T-cell (primary cell): ENCODE measurements at regions not wholly inside any gene's neighbourhood (a gene's known extent, or its start where the extent isn't known, plus 50 kb on each side); places are given as distances from the start of the nearest gene placed in this dataset.

ENCODE experiments used
- ATAC-seq, 4 experiments: fragments of 200-7000 bp in 3 of 4; fragments of 150-1000 bp in 1 of 4; cut with Tn5 transposase; replicated peaks in 1 of 4; 1 replicate in 3 of 4; 2 replicates in 1 of 4; pipeline ENCODE4 v1.10.0; 2021; ENCODE audit warnings: moderate library complexity in 3 of 4, mild to moderate bottlenecking in 2 of 4, moderate number of reproducible peaks in 1 of 4
- CTCF ChIA-PET, 2 donors: fragments of 300-600 bp; sonication (Branson Sonifier 250); formaldehyde crosslinking; loops; one replicate each; lab custom pipeline; 2022; ENCODE audit warnings: antibody characterized with exemption in 2 of 2; lab: Charles Lee
- POLR2A ChIA-PET, 2 donors: fragments of 300-600 bp; sonication (Branson Sonifier 250); formaldehyde crosslinking; loops; one replicate each; lab custom pipeline; 2022; ENCODE audit warnings: antibody characterized with exemption in 2 of 2; lab: Charles Lee
- DNase-seq, 35 experiments: peaks; one replicate each; pipeline versions ENCODE4 v3.0.0 to v3.0.0-alpha.2; 2013 to 2023
- H3K27ac ChIP-seq: one replicate; pipeline ENCODE4 v1.5.1; 2013; ENCODE audit warnings: low read length
- H3K27me3 ChIP-seq, 2 experiments: replicated peaks in 1 of 2; 1 replicate in 1 of 2; 2 replicates in 1 of 2; pipeline versions ENCODE4 v1.6.1 to v1.7.0; 2013; ENCODE audit warnings: low read length in 1 of 2, mixed read lengths in 1 of 2; ENCODE audit not compliant: control insufficient read depth in 2 of 2, insufficient read depth in 2 of 2; ENCODE audit errors: extremely low read depth in 1 of 2
- H3K36me3 ChIP-seq, 2 donors: 1 replicate in 1 of 2; 2 replicates in 1 of 2; pipeline versions ENCODE4 v1.6.1 to v1.7.0; 2013; ENCODE audit warnings: low read length in 1 of 2; ENCODE audit not compliant: control insufficient read depth in 2 of 2, insufficient read depth in 1 of 2; ENCODE audit errors: extremely low read depth in 1 of 2
- H3K4me1 ChIP-seq, 2 experiments: 1 replicate in 1 of 2; 2 replicates in 1 of 2; pipeline versions ENCODE4 v1.6.1 to v1.7.0; 2013; ENCODE audit warnings: low read length in 2 of 2, mixed read lengths in 1 of 2; ENCODE audit not compliant: insufficient read depth in 2 of 2, control insufficient read depth in 1 of 2; ENCODE audit errors: extremely low read depth in 1 of 2
- H3K4me3 ChIP-seq, 2 donors: 1 replicate in 1 of 2; 2 replicates in 1 of 2; pipeline versions ENCODE4 v1.5.1 to v1.7.0; 2013; ENCODE audit warnings: mild to moderate bottlenecking in 2 of 2, low read length in 1 of 2, moderate library complexity in 1 of 2; ENCODE audit not compliant: control insufficient read depth in 1 of 2; ENCODE audit errors: extremely low read depth in 1 of 2
- H3K9me3 ChIP-seq: 2 replicates; pipeline ENCODE4 v1.7.0; 2013
- H3K27ac Mint-ChIP-seq, 2 donors: one replicate each; pipeline ENCODE4 v1.8.0; 2020 to 2021; ENCODE audit warnings: mild to moderate bottlenecking in 2 of 2, mixed read lengths in 2 of 2
- H3K27me3 Mint-ChIP-seq, 2 donors: one replicate each; pipeline ENCODE4 v1.8.0; 2021 to 2022; ENCODE audit warnings: mixed read lengths in 2 of 2
- H3K36me3 Mint-ChIP-seq: one replicate; pipeline ENCODE4 v1.8.0; 2021; ENCODE audit warnings: mixed read lengths
- H3K4me1 Mint-ChIP-seq, 3 donors: one replicate each; pipeline ENCODE4 v1.8.0; 2020 to 2022; ENCODE audit warnings: mixed read lengths in 3 of 3, mild to moderate bottlenecking in 1 of 3
- H3K4me3 Mint-ChIP-seq, 3 donors: one replicate each; pipeline ENCODE4 v1.8.0; 2020 to 2022; ENCODE audit warnings: mild to moderate bottlenecking in 3 of 3, mixed read lengths in 3 of 3, moderate library complexity in 3 of 3
- H3K9me3 Mint-ChIP-seq, 3 donors: one replicate each; pipeline ENCODE4 v1.8.0; 2020 to 2022; ENCODE audit warnings: mixed read lengths in 3 of 3
- WGBS: methylation state at CpG from one replicate; pipeline ENCODE4 v1.1.5; 2013; ENCODE audit warnings: missing lambda C conversion rate; ENCODE audit not compliant: insufficient coverage; 5-methylcytosine and 5-hydroxymethylcytosine counted together

DNA sequence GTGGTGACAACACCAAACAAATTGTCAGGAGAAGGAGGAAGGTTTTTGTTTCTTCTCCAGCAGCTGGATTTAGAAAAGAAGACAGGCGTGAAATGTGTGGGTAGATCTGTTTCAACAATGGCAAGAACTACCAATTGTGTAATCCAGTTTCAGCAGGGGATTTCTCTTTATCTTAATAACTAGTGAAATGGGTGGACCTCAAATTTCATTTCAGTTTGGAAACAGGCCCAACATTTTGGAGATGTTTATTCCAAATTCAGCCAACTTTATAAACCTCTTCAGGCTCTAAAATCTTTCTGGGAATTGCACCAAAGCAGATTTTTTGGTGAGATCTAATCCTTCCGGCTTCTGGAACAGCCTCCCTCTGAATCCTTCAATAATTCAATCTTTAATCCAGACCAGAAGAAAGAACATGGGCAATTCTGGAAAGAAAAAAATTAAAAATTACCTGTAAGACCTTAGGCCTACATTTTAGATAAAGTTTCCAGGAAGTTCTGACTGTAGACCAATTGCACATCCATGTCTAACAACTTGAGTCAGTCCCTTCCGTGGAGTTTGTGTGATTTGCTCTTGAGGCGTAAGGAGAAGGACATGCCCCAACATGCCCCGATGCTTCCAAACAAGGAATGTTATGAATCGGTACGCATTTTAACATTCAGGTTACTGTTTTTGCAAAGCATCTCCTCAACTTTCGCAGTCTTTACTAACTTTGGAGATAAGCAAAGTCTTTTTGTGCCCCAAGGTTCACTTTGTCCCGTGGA lies 423.6 kb downstream of the IRX1 start:
- Histone ChIP-seq H3K4me3 (no peak overlapping the region), H3K9me3 (no peaks in the 10 kb centered on the region), H3K36me3 (no peaks in the 10 kb centered on the region), H3K4me1 (no peaks in the 10 kb centered on the region), H3K27ac (no peak overlapping the region), H3K27me3 (no peaks in the 10 kb centered on the region)
- Mint-ChIP-seq H3K4me1 (peaks cover 0 to 2% (median 0%) of the 10 kb centered on the region in 3 donors), H3K27ac (no peak overlapping the region), H3K9me3 (peaks cover 5 to 9% (median 9%) of the 10 kb centered on the region in 3 donors), H3K4me3 (no peak overlapping the region), H3K27me3 (no peaks in the 10 kb centered on the region), H3K36me3 (no peaks in the 10 kb centered on the region)
- POLR2A ChIA-PET: no interaction called here
- 85% methylated on average over 6 of the region's 9 CpGs for WGBS
- ATAC-seq (no peak), DNase-seq (no peak)
- CTCF ChIA-PET: no interaction called here

DNA sequence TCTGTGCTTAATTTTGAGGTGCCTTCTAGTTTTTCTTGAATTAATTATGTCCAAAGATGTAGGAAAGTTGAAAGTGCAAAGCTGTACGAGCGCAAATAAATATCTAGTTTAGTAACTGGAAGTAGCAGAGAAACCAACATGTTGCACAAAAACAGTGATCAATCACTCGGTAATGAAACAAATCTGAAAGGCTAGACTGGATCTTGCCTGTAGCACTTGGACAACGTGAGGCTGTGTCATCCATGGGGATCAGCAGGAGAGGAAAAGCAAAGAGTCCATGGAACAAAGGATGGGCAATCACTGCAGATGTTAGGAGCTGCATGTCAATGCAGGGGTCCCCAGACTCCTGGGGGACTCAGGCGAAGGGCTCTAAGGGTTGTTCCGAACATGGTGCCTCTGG lies 424.2 kb downstream of the IRX1 start:
- Histone ChIP-seq H3K36me3 (no peaks in the 10 kb centered on the region), H3K4me1 (no peaks in the 10 kb centered on the region), H3K27ac (no peak overlapping the region), H3K27me3 (no peaks in the 10 kb centered on the region), H3K4me3 (no peak overlapping the region), H3K9me3 (no peaks in the 10 kb centered on the region)
- Mint-ChIP-seq H3K36me3 (no peaks in the 10 kb centered on the region), H3K4me1 (peaks cover 0 to 2% (median 0%) of the 10 kb centered on the region in 3 donors), H3K4me3 (no peak overlapping the region), H3K9me3 (peaks cover 0 to 9% (median 9%) of the 10 kb centered on the region in 3 donors), H3K27me3 (no peaks in the 10 kb centered on the region), H3K27ac (no peak overlapping the region)
- 84% methylated on average over 6 of the region's 6 CpGs for WGBS
- ATAC-seq: no peak
- POLR2A ChIA-PET: no interaction called here
- CTCF ChIA-PET: no interaction called here
- DNase-seq: no peak

DNA sequence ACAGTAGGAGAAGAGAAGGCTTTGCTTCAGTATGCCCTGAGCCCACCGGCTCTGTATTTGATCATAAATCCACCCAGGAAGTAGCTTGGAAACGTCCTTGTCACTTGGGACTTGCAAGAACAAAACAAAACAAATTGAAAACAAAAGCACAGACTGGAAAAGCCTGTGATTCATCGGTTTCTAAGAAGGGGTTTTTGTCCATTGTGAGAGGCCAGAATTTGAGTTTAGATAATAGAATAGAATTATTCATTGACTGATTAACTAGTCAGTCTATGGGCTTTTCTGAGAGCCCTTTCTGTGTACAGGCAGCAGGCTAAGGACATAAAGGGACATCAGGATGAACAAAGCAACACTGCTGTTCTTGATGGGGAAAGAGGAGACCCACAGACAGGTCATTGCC lies 424.8 kb downstream of the IRX1 start:
- no peaks in the 10 kb centered on the region for H3K36me3 Mint-ChIP-seq
- ChIA-PET CTCF (no interaction called here), POLR2A (no interaction called here)
- no peak overlapping the region for H3K4me3 Mint-ChIP-seq
- no peaks in the 10 kb centered on the region for H3K4me1 ChIP-seq
- no peak overlapping the region for H3K27ac ChIP-seq
- H3K4me1 Mint-ChIP-seq: peaks cover 0 to 2% (median 0%) of the 10 kb centered on the region in 3 donors
- no peak for DNase-seq
- no peaks in the 10 kb centered on the region for H3K9me3 ChIP-seq
- peaks cover 0 to 9% (median 9%) of the 10 kb centered on the region in 3 donors for H3K9me3 Mint-ChIP-seq
- no peaks in the 10 kb centered on the region for H3K27me3 Mint-ChIP-seq
- ATAC-seq: no peak
- no peak overlapping the region for H3K4me3 ChIP-seq
- no peaks in the 10 kb centered on the region for H3K36me3 ChIP-seq
- H3K27me3 ChIP-seq: no peaks in the 10 kb centered on the region
- 63% methylated on average over 1 of the region's 3 CpGs for WGBS
- H3K27ac Mint-ChIP-seq: no peak overlapping the region

DNA sequence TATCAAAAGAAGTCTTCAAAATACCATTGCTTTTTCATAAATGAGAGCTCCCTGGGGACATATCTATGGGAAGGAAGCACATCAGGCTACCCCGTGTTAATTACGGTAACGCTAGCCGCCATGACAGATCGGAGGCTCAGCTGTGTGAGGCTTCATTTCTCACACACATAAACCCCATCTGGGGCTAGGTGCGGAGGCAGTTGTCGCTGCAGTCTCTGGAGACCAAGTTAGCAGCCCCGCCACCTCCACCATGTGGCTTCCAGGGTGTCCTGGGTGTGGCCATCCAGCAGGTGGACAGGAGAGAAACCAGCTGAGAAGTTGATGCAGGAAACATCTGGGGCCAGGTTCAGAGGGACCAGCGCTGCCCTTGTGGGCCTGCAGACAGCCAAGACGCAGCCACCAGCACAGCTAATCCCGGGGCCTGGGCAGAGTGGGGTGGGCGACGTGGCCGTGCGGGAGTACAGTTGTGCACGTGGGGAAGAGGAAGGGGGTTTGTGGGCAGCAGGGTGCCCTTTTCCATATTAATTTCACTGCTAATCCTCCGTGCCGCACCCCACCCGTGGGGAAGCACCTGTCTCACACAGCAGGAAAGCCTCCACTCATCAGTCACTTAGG lies 426.5 kb downstream of the IRX1 start:
- no peaks in the 10 kb centered on the region for H3K4me1 Mint-ChIP-seq
- POLR2A ChIA-PET: no interaction called here
- no peaks in the 10 kb centered on the region for H3K36me3 ChIP-seq
- no peak overlapping the region for H3K4me3 ChIP-seq
- H3K27me3 Mint-ChIP-seq: no peaks in the 10 kb centered on the region
- CTCF ChIA-PET: no interaction called here
- H3K27ac Mint-ChIP-seq: no peak overlapping the region
- DNase-seq (no peak), ATAC-seq (no peak)
- no peaks in the 10 kb centered on the region for H3K36me3 Mint-ChIP-seq
- H3K27ac ChIP-seq: no peak overlapping the region
- H3K9me3 Mint-ChIP-seq: peaks cover 0 to 4% (median 4%) of the 10 kb centered on the region in 3 donors
- 49% methylated on average over 5 of the region's 19 CpGs for WGBS
- no peak overlapping the region for H3K4me3 Mint-ChIP-seq
- no peaks in the 10 kb centered on the region for H3K4me1 ChIP-seq
- H3K27me3 ChIP-seq: no peaks in the 10 kb centered on the region
- H3K9me3 ChIP-seq: no peaks in the 10 kb centered on the region

DNA sequence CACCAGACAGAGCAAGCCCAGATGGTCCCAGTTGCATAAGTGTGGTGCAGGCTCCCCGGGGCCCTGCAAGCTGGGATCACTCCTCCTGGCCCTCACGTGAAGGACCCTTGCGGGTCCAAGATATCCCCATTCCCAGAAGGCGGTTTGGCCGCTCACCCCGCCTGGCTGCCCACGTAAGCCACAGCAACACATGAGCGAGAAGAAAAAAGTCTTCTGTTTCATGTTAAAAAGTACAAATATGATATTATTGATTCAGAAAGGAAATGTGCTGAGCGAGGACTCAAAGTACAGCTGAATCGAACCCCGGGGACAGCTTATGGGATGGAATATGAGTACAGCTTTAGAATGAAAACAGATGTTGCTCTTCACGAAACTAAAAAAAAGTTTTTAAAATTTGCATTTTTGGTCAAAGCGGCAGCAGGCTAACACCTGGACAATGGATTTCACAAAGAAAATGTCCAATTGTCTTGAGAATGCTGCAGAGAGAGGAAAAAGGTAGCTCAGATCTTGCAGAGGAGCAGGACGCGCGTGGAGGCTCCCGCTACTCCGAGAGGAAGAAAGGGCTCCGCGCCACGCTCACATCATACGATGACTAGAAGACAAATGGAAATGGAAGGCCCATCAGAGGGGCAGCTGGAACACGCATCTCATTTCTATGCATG lies 427.6 kb downstream of the IRX1 start:
- H3K4me1 ChIP-seq: no peaks in the 10 kb centered on the region
- Mint-ChIP-seq H3K4me3 (no peak overlapping the region), H3K27me3 (no peaks in the 10 kb centered on the region), H3K36me3 (no peaks in the 10 kb centered on the region), H3K27ac (peak overlapping the region in 1 of 2 donors; percentile 23), H3K9me3 (peaks cover 0 to 4% (median 3%) of the 10 kb centered on the region in 3 donors), H3K4me1 (no peaks in the 10 kb centered on the region)
- ChIA-PET POLR2A (no interaction called here), CTCF (no interaction called here)
- H3K36me3 ChIP-seq: no peaks in the 10 kb centered on the region
- H3K27me3 ChIP-seq: no peaks in the 10 kb centered on the region
- 88% methylated on average over 13 of the region's 23 CpGs for WGBS
- H3K27ac ChIP-seq: no peak overlapping the region
- H3K9me3 ChIP-seq: no peaks in the 10 kb centered on the region
- no peak overlapping the region for H3K4me3 ChIP-seq
- ATAC-seq (no peak), DNase-seq (no peak)

DNA sequence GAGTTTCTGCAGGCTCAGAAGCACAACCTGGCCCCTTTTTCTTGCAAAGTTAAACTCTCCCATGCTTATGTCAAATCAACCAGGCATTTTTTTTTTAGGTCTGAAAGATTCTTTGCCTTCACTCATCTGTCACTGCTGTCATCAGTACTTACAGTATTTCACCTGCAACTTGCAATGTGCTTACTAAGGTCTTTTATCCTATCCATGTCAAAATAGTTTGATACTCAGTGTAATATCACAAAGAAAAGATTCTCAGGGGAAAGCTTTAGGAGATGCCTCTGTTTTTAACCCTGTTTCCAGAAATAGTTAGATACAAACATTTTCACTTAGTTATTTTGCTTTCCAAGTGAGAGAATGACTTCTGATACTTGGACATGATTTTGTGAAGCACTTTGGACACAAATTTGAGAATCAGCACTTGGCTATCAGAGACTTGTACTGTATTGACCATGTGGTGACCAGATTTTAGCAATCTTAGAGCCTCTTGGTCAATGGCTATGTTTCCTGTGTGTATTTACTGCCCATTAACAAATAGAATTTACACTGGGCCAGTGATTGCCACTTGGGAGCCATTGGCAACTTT lies 428.2 kb downstream of the IRX1 start:
- H3K4me1 ChIP-seq: no peaks in the 10 kb centered on the region
- H3K9me3 Mint-ChIP-seq: peaks cover 0 to 4% (median 3%) of the 10 kb centered on the region in 3 donors
- ATAC-seq (no peak), DNase-seq (no peak)
- no peaks in the 10 kb centered on the region for H3K36me3 Mint-ChIP-seq
- no peaks in the 10 kb centered on the region for H3K4me1 Mint-ChIP-seq
- no peaks in the 10 kb centered on the region for H3K27me3 ChIP-seq
- H3K9me3 ChIP-seq: no peaks in the 10 kb centered on the region
- no peak overlapping the region for H3K27ac Mint-ChIP-seq
- ChIA-PET CTCF (no interaction called here), POLR2A (no interaction called here)
- no peaks in the 10 kb centered on the region for H3K27me3 Mint-ChIP-seq
- H3K36me3 ChIP-seq: no peaks in the 10 kb centered on the region
- H3K27ac ChIP-seq: no peak overlapping the region
- H3K4me3 Mint-ChIP-seq: no peak overlapping the region
- no peak overlapping the region for H3K4me3 ChIP-seq
